ENCODE measurements at regions not wholly inside any gene's neighbourhood (a gene's known extent, or its start where the extent isn't known, plus 50 kb on each side); places are given as distances from the start of the nearest gene placed in this dataset.

GRCh38 chr3:966341-966740 lies 126.5 kb upstream of the CNTN6 start:
- TF ChIP-seq, protein P1, sequence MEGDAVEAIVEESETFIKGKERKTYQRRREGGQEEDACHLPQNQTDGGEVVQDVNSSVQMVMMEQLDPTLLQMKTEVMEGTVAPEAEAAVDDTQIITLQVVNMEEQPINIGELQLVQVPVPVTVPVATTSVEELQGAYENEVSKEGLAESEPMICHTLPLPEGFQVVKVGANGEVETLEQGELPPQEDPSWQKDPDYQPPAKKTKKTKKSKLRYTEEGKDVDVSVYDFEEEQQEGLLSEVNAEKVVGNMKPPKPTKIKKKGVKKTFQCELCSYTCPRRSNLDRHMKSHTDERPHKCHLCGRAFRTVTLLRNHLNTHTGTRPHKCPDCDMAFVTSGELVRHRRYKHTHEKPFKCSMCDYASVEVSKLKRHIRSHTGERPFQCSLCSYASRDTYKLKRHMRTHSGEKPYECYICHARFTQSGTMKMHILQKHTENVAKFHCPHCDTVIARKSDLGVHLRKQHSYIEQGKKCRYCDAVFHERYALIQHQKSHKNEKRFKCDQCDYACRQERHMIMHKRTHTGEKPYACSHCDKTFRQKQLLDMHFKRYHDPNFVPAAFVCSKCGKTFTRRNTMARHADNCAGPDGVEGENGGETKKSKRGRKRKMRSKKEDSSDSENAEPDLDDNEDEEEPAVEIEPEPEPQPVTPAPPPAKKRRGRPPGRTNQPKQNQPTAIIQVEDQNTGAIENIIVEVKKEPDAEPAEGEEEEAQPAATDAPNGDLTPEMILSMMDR (conservative IDR thresholded peaks at IDR 0.05; ENCODE audit: low read depth in 2 of 2) = no peak
- no peak for TF ChIP-seq EZH2 (IDR thresholded peaks at IDR 0.05; ENCODE audit: low read depth, unreplicated experiment)

Data from GM23338 (cell line).